B cell (primary cell): ENCODE measurements at regions not wholly inside any gene's neighbourhood (a gene's known extent, or its start where the extent isn't known, plus 50 kb on each side); places are given as distances from the start of the nearest gene placed in this dataset.

Experiments
- EZH2 ChIP-seq: IDR thresholded peaks from 2 replicates; pipeline ENCODE4 v1.6.1; 2012; ENCODE audit warnings: borderline replicate concordance, low read depth, mild to moderate bottlenecking, moderate library complexity, low read length; ENCODE audit not compliant: insufficient read depth, poor library complexity, severe bottlenecking
- TF ChIP-seq, protein P1 (sequence below): fragments of 200-600 bp; IDR thresholded peaks from one replicate; pipeline ENCODE4 v1.8.0; 2022; ENCODE audit warnings: antibody characterized with exemption, mild to moderate bottlenecking

DNA sequence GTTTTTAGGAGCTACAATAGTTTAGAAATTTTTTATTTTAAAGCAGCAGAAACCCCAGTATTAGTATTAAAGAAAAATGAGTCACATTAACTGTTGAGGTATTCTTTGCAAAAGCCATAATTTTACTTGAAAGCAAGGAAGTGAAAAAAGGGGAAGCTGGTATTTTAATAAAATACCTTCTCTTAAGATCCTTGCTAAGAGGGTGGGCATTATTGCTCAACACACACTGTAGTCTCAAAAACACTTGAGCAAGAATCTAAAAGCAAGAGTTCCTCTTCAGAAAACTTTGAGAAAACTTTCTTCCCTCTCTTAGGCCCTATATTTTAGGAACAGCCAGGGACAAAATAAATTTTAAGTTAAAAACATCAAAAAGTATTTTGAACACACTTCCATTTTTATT, 259.4 kb upstream of the DIAPH2 start:
- TF ChIP-seq, protein P1, sequence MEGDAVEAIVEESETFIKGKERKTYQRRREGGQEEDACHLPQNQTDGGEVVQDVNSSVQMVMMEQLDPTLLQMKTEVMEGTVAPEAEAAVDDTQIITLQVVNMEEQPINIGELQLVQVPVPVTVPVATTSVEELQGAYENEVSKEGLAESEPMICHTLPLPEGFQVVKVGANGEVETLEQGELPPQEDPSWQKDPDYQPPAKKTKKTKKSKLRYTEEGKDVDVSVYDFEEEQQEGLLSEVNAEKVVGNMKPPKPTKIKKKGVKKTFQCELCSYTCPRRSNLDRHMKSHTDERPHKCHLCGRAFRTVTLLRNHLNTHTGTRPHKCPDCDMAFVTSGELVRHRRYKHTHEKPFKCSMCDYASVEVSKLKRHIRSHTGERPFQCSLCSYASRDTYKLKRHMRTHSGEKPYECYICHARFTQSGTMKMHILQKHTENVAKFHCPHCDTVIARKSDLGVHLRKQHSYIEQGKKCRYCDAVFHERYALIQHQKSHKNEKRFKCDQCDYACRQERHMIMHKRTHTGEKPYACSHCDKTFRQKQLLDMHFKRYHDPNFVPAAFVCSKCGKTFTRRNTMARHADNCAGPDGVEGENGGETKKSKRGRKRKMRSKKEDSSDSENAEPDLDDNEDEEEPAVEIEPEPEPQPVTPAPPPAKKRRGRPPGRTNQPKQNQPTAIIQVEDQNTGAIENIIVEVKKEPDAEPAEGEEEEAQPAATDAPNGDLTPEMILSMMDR: no peak
- no peak for TF ChIP-seq EZH2
